HepG2 (cell line): ENCODE measurements at regions not wholly inside any gene's neighbourhood (a gene's known extent, or its start where the extent isn't known, plus 50 kb on each side); places are given as distances from the start of the nearest gene placed in this dataset.

Experiments
- ATAC-seq: fragments of 200-7000 bp; cut with Tn5 transposase; 3 replicates; pipeline ENCODE4 v1.9.1; 2020; ENCODE audit warnings: mild to moderate bottlenecking, moderate library complexity
- BruUV-seq: library from RNA; stranded (reverse); fragments of 400-500 nt; replicated peaks from 2 replicates; lab custom pipeline; 2021; lab: Mats Ljungman, UMichigan
- CTCF ChIA-PET: fragments of 300-600 bp; formaldehyde crosslinking; extraction: SDS; loops from one replicate; lab custom pipeline; 2021; ENCODE audit warnings: low total read pairs, inconsistent platforms, low intra/inter-chr PET ratio; lab: Yijun Ruan, JAX
- POLR2A ChIA-PET: fragments of 350-600 bp; sonication (Branson Sonifier 250); formaldehyde crosslinking; loops from one replicate; lab custom pipeline; 2020; ENCODE audit warnings: antibody characterized with exemption, inconsistent platforms; lab: Yijun Ruan, JAX
- DNase-seq: peaks from one replicate; pipeline ENCODE4 v3.0.0-alpha.2; 2015; ENCODE audit warnings: low spot score
- FAIRE-seq: peaks from 3 replicates; lab custom pipeline; 2011; peaks lifted over from hg19 to GRCh38; lab: Jason Lieb, UNC
- H2AFZ ChIP-seq: one replicate; pipeline ENCODE4 v1.6.1; 2011; ENCODE audit warnings: low read length, inconsistent platforms
- H3K27ac ChIP-seq: fragments of 300-600 bp; 3 replicates; pipeline ENCODE4 v1.8.0; 2011; ENCODE audit warnings: mixed run types, mild to moderate bottlenecking, mixed read lengths, low read length, inconsistent platforms; ENCODE audit not compliant: insufficient read depth; ENCODE audit errors: extremely low read length
- H3K27me3 ChIP-seq, 2 experiments: fragments of 200-600 bp in 1 of 2; 2 replicates in 1 of 2; 3 replicates in 1 of 2; pipeline versions ENCODE4 v1.6.0 to v1.8.0; 2011; ENCODE audit warnings: low read length in 2 of 2, mild to moderate bottlenecking in 2 of 2, moderate library complexity in 2 of 2, inconsistent platforms in 1 of 2; ENCODE audit not compliant: insufficient read depth in 2 of 2, control insufficient read depth in 1 of 2
- H3K36me3 ChIP-seq, 2 experiments: fragments of 200-600 bp in 1 of 2; replicated peaks in 1 of 2; 2 replicates in 1 of 2; 3 replicates in 1 of 2; pipeline versions ENCODE4 v1.5.1 to v1.8.0; 2011; ENCODE audit warnings: low read length in 2 of 2, inconsistent platforms in 1 of 2; ENCODE audit not compliant: insufficient read depth in 2 of 2, control insufficient read depth in 1 of 2
- H3K4me1 ChIP-seq: 2 replicates; pipeline ENCODE4 v1.5.1; 2012; ENCODE audit warnings: low read length, inconsistent platforms; ENCODE audit not compliant: insufficient read depth
- H3K4me2 ChIP-seq: 2 replicates; pipeline ENCODE4 v1.6.0; 2011; ENCODE audit warnings: low read depth, low read length, inconsistent platforms
- H3K4me3 ChIP-seq, 3 experiments: fragments of 200-600 bp in 1 of 3; sonication (generic), shearing (Covaris generic) in 1 of 3; replicated peaks in 1 of 3; 2 replicates each; pipeline ENCODE4 v1.5.1; 2011 to 2016; ENCODE audit warnings: low read length in 3 of 3, inconsistent platforms in 2 of 3, low read depth in 2 of 3, mild to moderate bottlenecking in 2 of 3, control low read depth in 1 of 3, mixed read lengths in 1 of 3; ENCODE audit not compliant: insufficient read depth in 1 of 3
- H3K79me2 ChIP-seq: one replicate; pipeline ENCODE4 v1.6.1; 2011; ENCODE audit warnings: low read length, inconsistent platforms; ENCODE audit not compliant: insufficient read depth
- H3K9ac ChIP-seq: 2 replicates; pipeline ENCODE4 v1.6.0; 2011; ENCODE audit warnings: mild to moderate bottlenecking, low read depth, low read length, inconsistent platforms; ENCODE audit not compliant: insufficient read depth
- H3K9me3 ChIP-seq: 2 replicates; pipeline ENCODE4 v1.5.1; 2012; ENCODE audit warnings: mild to moderate bottlenecking, low read length
- H4K20me1 ChIP-seq: 2 replicates; pipeline ENCODE4 v1.6.0; 2011; ENCODE audit warnings: inconsistent platforms, mild to moderate bottlenecking, low read length, moderate library complexity; ENCODE audit not compliant: insufficient read depth
- DR1 ChIP-seq: sonication (generic); formaldehyde crosslinking; IDR thresholded peaks from 2 replicates; pipeline ENCODE4 v1.8.0; 2021; ENCODE audit warnings: mild to moderate bottlenecking, missing genetic modification reagents, inconsistent platforms
- PBX3 ChIP-seq: sonication (generic); formaldehyde crosslinking; IDR thresholded peaks from 2 replicates; pipeline ENCODE4 v1.8.1; 2023; ENCODE audit warnings: missing genetic modification reagents, inconsistent platforms, borderline replicate concordance
- ZBTB49 ChIP-seq: sonication (generic); formaldehyde crosslinking; IDR thresholded peaks from 2 replicates; pipeline ENCODE4 v1.4.0; 2020; ENCODE audit warnings: missing genetic modification reagents, borderline replicate concordance
- WGBS: methylation state at CpG from one replicate; pipeline ENCODE4 v1.1.6; 2017; ENCODE audit warnings: low lambda C conversion rate; 5-methylcytosine and 5-hydroxymethylcytosine counted together
- in situ Hi-C: cut with HindIII; loops from 2 replicates; pipeline ENCODE4 v1.10.0; 2017; ENCODE audit warnings: low pct_unique_long_range_greater_than_20kb; ENCODE audit not compliant: extremely low pct_ligation_motif_present
- intact Hi-C: fragments of 100-400 bp; cut with micrococcal nuclease; formaldehyde crosslinking; loops from one replicate; pipeline ENCODE4 v1.10.0; 2022; ENCODE audit not compliant: unreplicated experiment
- TF ChIP-seq, protein P1 (sequence below): sonication (generic); formaldehyde crosslinking; IDR thresholded peaks from 2 replicates; pipeline ENCODE4 v1.9.0; 2021; ENCODE audit warnings: mild to moderate bottlenecking, missing genetic modification reagents

DNA sequence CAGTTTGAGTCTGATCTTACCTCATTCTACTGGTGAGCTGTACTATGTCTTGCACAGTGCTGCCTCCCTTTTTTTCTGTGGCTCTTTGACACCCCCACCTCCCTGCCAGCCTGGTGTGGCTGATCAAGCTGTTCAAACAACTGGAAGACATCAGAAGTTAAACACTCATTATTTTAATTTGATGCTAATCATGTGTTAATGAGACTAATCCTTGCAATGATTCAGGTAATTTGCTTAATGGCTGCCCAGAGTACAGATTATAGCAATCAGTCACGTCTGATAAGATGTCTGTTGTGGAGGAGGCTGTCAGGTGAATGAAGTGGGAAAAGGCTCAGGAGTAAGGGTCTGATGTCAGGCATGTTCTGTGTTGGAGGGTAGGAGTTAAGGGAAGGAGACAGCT lies 87.4 kb upstream of the GK2 start (continued):
- TF ChIP-seq PBX3: no peak
- TF ChIP-seq ZBTB49 (CRISPR knock-in tag): no peak

DNA sequence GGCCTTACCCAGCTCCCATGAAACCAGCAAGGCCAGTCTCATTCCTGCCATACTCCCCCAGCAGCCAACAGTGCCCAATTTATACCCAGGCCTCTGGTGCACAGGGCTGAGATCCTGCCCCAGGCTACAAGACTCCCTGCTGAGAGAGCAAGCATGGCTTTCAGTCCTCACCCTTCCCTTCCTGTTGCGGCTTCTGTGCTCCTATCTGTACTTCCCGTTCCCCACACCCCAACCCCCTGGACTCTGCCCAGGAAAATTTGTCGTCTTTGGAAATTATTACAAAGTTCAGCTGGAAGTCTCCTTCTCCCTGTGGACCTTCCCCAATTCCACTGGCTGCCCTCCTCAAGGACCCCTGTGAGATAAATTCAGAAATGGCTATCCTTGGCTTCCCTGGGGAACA lies 84.1 kb upstream of the GK2 start:
- in situ Hi-C loops: no loop called here
- H3K4me1 ChIP-seq: no peaks in the 10 kb centered on the region
- FAIRE-seq (no peak), DNase-seq (no peak), ATAC-seq (no peak)
- H2AFZ ChIP-seq: no peak overlapping the region
- H3K4me3 ChIP-seq: no peak overlapping the region
- ChIA-PET POLR2A (no interaction called here), CTCF (no interaction called here)
- no peak overlapping the region for H3K4me2 ChIP-seq
- H4K20me1 ChIP-seq: no peaks in the 10 kb centered on the region
- no peak overlapping the region for H3K27ac ChIP-seq
- H3K9ac ChIP-seq: no peak overlapping the region
- no peaks in the 10 kb centered on the region for H3K9me3 ChIP-seq
- BruUV-seq: no TSS peak
- H3K36me3 ChIP-seq: no peaks in the 10 kb centered on the region
- no peaks in the 10 kb centered on the region for H3K79me2 ChIP-seq
- no peaks in the 10 kb centered on the region for H3K27me3 ChIP-seq
- WGBS: 4% methylated on average over 3 of the region's 3 CpGs
- intact Hi-C loops: no loop called here
- no peak for TF ChIP-seq DR1 (CRISPR knock-in tag)
- TF ChIP-seq, protein P1, sequence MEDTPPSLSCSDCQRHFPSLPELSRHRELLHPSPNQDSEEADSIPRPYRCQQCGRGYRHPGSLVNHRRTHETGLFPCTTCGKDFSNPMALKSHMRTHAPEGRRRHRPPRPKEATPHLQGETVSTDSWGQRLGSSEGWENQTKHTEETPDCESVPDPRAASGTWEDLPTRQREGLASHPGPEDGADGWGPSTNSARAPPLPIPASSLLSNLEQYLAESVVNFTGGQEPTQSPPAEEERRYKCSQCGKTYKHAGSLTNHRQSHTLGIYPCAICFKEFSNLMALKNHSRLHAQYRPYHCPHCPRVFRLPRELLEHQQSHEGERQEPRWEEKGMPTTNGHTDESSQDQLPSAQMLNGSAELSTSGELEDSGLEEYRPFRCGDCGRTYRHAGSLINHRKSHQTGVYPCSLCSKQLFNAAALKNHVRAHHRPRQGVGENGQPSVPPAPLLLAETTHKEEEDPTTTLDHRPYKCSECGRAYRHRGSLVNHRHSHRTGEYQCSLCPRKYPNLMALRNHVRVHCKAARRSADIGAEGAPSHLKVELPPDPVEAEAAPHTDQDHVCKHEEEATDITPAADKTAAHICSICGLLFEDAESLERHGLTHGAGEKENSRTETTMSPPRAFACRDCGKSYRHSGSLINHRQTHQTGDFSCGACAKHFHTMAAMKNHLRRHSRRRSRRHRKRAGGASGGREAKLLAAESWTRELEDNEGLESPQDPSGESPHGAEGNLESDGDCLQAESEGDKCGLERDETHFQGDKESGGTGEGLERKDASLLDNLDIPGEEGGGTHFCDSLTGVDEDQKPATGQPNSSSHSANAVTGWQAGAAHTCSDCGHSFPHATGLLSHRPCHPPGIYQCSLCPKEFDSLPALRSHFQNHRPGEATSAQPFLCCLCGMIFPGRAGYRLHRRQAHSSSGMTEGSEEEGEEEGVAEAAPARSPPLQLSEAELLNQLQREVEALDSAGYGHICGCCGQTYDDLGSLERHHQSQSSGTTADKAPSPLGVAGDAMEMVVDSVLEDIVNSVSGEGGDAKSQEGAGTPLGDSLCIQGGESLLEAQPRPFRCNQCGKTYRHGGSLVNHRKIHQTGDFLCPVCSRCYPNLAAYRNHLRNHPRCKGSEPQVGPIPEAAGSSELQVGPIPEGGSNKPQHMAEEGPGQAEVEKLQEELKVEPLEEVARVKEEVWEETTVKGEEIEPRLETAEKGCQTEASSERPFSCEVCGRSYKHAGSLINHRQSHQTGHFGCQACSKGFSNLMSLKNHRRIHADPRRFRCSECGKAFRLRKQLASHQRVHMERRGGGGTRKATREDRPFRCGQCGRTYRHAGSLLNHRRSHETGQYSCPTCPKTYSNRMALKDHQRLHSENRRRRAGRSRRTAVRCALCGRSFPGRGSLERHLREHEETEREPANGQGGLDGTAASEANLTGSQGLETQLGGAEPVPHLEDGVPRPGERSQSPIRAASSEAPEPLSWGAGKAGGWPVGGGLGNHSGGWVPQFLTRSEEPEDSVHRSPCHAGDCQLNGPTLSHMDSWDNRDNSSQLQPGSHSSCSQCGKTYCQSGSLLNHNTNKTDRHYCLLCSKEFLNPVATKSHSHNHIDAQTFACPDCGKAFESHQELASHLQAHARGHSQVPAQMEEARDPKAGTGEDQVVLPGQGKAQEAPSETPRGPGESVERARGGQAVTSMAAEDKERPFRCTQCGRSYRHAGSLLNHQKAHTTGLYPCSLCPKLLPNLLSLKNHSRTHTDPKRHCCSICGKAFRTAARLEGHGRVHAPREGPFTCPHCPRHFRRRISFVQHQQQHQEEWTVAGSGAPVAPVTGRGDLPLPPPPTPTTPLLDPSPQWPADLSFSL: no peak
